Renal cortical epithelial cell (primary cell): ENCODE measurements at regions not wholly inside any gene's neighbourhood (a gene's known extent, or its start where the extent isn't known, plus 50 kb on each side); places are given as distances from the start of the nearest gene placed in this dataset.
A peak's percentile ranks its signal among the peaks of the same experiment; 100 is the strongest.
"Not testable (repeated sequence)": the region's sequence is repeated elsewhere in the genome, so short reads cannot be mapped to it uniquely, and the experiment has no call there.

ENCODE experiments used
- DNase-seq: peaks from one replicate; pipeline ENCODE4 v3.0.0-alpha.2; 2011; ENCODE audit warnings: low read depth

DNA sequence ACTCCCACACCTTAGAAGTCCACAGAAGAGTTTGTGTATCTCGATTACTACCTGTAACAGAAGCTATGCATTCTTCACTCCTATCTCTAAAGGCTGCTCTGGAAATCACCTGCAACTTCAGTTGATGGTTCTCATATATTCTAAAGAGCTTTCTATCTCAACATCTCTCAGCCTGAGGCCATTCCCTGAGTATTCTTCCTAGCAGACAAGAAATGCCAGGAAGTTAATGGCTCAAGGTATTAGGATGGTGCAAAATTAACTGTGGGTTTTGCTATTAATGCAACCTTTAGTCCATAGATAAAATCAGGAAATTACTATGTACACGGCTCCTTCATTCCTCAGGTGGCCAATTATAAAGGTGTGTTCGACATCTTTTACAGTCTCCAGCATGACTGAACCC, 290.1 kb downstream of the ZNF716 start:
- DNase-seq = not testable (repeated sequence)

DNA sequence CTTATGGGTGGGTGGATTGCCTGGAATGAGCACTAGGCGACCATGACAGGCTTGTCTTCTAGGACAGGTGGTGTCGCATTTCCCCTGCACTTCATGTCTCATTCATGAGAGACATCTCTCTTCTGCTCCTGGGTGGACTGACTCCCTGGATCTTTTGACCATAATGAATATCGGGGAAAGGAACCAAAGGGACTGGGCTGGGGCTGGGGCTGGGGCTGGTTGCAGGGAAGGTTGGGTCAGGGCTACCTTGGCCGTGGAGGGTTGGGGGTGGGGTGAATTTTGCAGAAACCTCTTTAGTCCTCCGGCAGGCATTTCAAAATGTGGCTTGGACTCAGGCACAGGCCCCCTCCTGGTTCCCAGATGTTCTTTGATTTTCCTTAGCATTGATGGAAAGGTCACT, 319.2 kb downstream of the ZNF716 start:
- DNase-seq = no peak

- no peak for DNase-seq
Measured at GRCh38 chr7:57769958-57770357, 320.0 kb downstream of the ZNF716 start.

- DNase-seq = no peak
Measured at GRCh38 chr7:57772126-57772924, 322.3 kb downstream of the ZNF716 start.

DNA sequence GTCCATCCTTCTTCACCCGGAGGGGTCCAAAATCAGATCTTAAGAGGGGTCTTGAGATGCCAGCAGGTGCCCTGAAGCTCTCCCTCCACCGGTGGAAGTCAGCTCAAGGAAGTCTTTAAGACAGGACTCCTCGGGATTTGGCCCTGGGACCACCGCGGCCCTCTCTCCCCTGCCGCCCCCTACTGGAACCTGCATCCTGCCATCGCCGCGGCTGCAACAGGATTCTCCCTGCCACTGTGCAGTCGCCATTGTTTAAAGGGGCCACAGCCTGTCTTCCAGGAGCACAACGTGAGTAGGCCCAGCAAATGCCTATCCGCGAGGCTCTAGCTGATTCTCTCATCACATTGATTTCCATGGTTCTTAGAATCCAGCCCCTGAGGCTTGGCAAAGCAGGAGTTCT, 324.3 kb downstream of the ZNF716 start:
- DNase-seq = no peak

DNA sequence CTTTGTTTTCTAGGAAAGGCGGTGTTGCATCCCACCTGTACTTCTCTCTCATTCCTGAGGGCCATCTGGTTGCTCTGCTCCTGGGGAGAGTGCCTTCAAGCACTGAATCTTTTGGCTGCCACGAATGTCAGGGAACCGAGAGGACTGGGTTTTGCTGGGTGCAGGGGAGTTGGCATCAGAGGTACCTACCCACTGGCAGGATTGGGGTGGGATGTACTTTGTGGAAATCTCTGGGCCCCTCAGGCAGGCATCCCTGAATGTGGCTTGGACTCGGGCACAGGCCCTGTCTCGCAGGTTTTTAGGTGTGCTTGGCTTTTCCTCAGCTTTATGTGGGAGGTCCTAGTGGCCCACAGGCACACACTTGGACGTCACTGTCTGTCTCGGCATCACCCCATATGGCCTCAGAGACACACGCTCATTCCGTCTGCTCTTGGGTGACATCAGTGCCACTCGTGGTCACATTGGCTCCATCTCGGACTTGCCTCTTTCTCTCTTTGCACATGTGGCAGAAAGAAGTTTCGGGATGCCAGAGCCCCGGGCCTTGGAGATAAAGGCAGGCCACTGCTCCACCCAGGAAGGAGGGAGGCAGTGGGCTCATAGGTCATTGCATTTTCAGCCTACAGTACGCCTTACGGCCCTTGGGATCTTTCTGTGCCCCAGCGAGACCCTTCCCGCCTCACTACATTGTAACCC, 325.6 kb downstream of the ZNF716 start:
- no peak for DNase-seq

DNA sequence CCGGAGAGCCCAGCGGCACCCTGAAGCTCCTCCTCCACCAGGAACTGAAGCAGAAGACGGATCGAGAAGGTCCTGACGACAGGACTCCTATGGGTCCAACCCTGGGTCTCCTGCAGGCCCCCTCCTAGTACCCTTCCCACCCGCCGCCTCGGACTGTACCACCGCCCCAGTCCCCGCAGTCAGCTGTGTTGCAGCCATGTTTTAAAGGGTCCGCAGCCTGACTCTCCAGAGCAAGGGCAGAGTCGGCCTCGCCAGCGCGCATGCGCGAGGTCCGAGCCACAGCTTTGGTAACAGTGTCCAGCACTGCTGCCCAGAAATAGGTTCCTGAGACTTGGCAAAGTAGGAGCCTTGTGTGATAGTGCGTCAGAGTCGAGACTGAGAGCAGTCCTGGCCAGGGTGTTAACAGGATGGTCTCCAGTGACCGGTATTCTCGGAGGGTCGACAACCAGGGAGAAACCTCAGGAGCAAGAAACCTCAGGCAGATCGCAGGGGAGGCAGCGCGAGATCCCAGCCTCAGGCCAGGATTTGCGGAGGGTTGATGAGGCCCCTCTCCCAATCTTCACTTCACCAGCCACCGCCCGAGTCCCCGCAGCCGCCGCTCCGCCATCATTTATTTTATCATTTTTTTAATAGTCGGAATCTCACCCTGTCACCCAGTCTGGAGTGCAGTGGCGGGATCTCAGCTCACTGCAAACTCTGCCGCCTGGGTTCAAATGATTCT, 326.3 kb downstream of the ZNF716 start:
- DNase-seq = not testable (repeated sequence)

DNA sequence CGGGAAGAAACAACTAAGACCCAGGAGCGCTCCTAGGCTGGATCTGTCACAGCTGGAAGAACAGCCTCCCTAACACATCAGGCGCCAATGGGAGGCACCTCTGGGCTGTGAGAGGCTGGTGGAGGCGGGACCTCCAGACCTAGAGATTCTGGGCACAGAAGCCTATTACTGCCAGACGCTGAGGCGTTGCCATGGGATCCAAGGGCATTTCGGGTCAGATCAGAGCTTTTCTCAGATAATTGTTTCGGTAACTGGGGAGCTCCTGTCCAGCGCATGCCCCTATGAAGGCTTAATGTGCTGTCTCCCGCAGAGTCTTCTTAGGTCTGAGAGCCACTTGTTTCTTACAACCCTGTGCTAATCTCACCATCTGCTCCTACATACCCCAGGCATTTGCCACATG, 339.2 kb downstream of the ZNF716 start:
- no peak for DNase-seq

GRCh38 chr7:57819491-57819981, 369.6 kb downstream of the ZNF716 start:
- DNase-seq = no peak

GRCh38 chr7:57820477-57820876, 370.5 kb downstream of the ZNF716 start:
- DNase-seq = no peak

GRCh38 chr7:57821438-57822382, 371.7 kb downstream of the ZNF716 start:
- no peak for DNase-seq

DNA sequence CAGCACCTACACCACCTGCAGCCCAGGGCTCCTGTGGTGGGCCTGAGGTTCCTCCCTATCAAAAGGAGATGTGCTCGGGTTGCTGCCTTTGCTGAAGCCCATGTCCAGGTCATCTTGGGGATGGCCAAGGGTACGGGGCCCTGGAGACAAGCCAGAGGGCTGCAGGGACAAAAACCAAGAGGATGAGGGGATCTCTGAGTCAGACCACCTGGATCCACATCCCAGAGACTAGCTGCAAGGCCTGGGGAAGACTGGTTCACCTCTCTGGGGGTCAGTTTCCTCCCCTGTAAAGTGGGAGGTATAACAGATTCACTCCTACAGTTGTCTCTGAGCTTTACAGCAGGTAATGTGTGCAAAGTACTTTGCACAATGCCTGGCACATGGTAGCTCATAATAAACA, 376.6 kb downstream of the ZNF716 start:
- DNase-seq = not testable (repeated sequence)

- DNase-seq = not testable (repeated sequence)
Measured at GRCh38 chr7:57835161-57835560, 385.2 kb downstream of the ZNF716 start.

- not testable (repeated sequence) for DNase-seq
Measured at GRCh38 chr7:57839152-57839551, 389.2 kb downstream of the ZNF716 start.

DNA sequence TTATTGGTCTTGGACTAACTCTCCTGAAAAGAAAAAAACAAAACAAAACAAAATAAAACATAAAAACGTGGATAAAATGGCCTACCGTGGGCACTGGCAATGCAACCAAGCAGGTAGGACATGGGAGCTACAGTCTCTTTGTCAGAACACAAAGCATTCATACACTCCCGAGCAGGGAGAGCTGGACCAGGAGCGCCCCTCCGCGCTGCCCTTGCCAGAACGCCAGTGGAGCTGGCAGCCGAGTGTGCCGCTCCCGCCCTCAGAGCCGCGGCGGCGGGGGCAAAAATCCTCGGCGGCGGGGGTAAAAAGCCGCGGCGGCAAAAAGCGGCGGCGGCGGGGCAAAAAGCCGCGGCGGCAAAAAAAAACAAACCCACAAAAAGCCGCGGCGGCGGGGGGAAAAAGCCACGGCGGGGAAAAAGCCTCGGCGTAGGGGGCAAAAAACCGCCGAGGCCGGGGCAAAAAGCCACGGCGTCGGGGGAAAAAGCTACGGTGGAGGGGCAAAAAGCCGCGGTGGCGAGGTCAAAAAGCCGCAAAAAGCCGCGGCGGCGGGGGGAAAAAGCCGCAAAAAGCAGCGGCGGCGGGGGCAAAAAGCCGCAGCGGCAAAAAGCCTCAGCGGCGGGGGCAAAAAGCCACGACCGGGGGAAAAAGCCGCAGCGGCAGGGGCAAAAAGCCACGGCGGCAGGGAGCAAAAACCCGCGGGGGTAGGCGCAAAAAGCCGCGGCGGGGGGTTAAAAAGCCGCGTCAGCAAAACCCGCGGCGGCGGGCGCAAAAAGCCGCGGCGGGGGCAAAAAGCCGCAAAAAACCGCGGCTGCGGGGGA, 418.1 kb downstream of the ZNF716 start:
- DNase-seq = peak; percentile 0

GRCh38 chr7:57868771-57869483, 418.9 kb downstream of the ZNF716 start:
- no peak for DNase-seq
